ENCODE measurements at regions not wholly inside any gene's neighbourhood (a gene's known extent, or its start where the extent isn't known, plus 50 kb on each side); places are given as distances from the start of the nearest gene placed in this dataset.

- TF ChIP-seq GABPA (IDR thresholded peaks at IDR 0.05 in 1 of 2, conservative IDR thresholded peaks at IDR 0.05 in 1 of 2) (no peak), YY1 (IDR thresholded peaks at IDR 0.05) (no peak), CTCF (IDR thresholded peaks at IDR 0.05; ENCODE audit: low read depth, low read length, missing input control) (no peak), RXRA (IDR thresholded peaks at IDR 0.05) (no peak), RAD21 (IDR thresholded peaks at IDR 0.05) (no peak), TAF1 (conservative IDR thresholded peaks at IDR 0.05) (no peak), MAX (IDR thresholded peaks at IDR 0.05) (no peak), ATF3 (IDR thresholded peaks at IDR 0.05) (no peak), EGR1 (IDR thresholded peaks at IDR 0.05; ENCODE audit: low read depth in 2 of 2) (no peak), NR2F2 (IDR thresholded peaks at IDR 0.05) (no peak)
These were observed 364.2 kb downstream of the JRKL start for GRCh38 chr11:96753997-96754396.
